HFF-Myc (cell line): ENCODE measurements at regions not wholly inside any gene's neighbourhood (a gene's known extent, or its start where the extent isn't known, plus 50 kb on each side); places are given as distances from the start of the nearest gene placed in this dataset.

ENCODE experiments used
- DNase-seq: peaks from one replicate; pipeline ENCODE4 v3.0.0-alpha.2; 2011; ENCODE audit warnings: low read depth; ENCODE audit errors: extremely low read depth
- H3K4me3 ChIP-seq: replicated peaks from 2 replicates; pipeline ENCODE4 v1.5.1; 2011; ENCODE audit warnings: low read depth, mild to moderate bottlenecking, control low read depth, low read length
- TF ChIP-seq, protein P1 (sequence below): IDR thresholded peaks from 2 replicates; pipeline ENCODE4 v1.5.1; 2012; ENCODE audit warnings: mild to moderate bottlenecking, low read depth, low read length, control low read depth; ENCODE audit errors: missing control alignments

DNA sequence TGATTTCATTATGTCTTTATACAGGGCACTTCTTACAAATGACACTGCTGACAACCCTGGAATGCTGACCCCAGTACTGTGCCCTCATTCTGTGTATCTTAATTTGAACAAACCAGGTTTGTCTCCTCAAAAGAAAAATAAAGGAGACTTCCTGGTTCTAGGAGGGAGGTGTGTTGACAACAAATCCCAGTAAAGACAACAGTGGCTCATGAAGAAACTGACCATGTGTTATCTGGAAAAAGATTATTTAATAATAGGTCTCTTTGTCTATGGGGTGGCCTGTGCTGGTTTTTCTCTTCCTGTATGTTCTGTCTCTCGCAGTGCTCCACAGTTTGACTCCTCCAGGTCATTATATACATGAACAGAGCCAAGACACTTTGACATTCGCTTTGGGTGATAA is 454.6 kb downstream of the LMO4 start:
- TF ChIP-seq, protein P1, sequence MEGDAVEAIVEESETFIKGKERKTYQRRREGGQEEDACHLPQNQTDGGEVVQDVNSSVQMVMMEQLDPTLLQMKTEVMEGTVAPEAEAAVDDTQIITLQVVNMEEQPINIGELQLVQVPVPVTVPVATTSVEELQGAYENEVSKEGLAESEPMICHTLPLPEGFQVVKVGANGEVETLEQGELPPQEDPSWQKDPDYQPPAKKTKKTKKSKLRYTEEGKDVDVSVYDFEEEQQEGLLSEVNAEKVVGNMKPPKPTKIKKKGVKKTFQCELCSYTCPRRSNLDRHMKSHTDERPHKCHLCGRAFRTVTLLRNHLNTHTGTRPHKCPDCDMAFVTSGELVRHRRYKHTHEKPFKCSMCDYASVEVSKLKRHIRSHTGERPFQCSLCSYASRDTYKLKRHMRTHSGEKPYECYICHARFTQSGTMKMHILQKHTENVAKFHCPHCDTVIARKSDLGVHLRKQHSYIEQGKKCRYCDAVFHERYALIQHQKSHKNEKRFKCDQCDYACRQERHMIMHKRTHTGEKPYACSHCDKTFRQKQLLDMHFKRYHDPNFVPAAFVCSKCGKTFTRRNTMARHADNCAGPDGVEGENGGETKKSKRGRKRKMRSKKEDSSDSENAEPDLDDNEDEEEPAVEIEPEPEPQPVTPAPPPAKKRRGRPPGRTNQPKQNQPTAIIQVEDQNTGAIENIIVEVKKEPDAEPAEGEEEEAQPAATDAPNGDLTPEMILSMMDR: no peak
- H3K4me3 ChIP-seq: no peak overlapping the region
- DNase-seq: no peak

DNA sequence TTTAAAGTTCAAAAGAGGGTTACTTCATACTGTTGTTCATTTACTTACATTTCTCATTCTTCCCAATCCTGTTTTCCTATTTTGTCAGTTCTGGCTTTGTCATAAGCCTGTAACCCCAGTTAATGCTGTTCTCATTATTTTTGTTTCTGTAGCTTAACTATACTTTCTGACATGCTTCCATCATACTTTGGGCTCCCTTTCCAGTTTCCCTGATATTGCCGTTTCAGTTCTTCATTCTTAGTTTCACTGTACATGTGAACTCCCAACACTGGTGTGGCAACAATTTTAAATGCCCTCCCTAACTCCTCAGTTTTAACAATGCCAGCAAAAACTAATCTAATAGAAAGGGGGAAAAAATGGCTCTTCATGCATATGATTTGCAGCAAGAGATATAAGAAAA is 456.7 kb downstream of the LMO4 start:
- TF ChIP-seq, protein P1: no peak
- DNase-seq: no peak
- no peak overlapping the region for H3K4me3 ChIP-seq

DNA sequence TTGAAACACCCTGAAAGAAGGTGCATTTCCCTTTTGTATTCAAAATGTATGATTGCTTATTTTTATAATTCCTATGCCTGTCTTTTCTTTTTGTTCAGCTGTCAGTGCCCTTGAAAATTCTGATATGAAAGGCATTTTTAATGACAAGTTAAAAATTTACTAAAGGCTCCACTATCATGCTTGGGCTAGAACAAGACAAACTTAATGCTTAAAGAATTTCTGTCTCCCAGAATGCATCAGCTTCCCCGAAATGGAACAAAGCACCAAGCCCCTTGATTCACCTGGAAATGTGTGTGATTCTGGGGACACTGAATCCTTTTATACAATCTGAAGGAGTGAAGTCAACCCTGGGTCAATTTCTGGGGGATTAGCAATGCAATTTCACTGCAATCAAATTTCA is 457.5 kb downstream of the LMO4 start:
- no peak overlapping the region for H3K4me3 ChIP-seq
- DNase-seq: no peak
- TF ChIP-seq, protein P1: no peak

DNA sequence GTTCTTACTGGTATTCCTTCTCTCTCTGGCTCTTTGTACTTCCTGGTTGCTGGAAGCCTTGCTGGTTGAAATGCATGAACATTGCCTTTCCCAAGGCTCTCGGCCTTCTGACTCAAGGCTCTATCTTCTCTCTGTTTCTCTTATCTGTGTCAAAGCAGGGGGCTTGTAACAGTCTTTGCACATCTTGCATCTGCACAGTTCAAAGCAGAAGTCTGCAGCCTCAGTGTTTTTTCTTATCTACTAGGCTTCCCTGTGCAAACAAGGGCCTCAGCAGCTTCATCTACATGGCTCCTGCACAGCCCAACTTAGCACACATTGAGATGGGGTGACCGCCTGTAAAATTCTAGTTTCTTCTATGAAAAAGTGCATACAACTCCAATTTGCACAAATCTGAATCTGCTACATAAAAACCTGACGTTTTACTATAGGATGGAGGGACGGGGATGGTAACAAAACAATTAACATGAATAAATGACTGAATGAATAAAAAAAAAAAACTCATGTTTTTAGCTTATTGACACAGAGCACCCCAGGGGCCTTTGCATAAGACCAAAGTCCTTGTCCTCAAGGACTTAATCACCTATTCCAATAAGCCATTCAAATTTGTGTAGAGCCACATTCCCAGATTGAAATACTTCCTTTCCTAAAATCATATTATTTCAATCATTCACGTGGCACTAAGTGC is 458.3 kb downstream of the LMO4 start:
- H3K4me3 ChIP-seq: no peak overlapping the region
- TF ChIP-seq, protein P1: no peak
- no peak for DNase-seq

DNA sequence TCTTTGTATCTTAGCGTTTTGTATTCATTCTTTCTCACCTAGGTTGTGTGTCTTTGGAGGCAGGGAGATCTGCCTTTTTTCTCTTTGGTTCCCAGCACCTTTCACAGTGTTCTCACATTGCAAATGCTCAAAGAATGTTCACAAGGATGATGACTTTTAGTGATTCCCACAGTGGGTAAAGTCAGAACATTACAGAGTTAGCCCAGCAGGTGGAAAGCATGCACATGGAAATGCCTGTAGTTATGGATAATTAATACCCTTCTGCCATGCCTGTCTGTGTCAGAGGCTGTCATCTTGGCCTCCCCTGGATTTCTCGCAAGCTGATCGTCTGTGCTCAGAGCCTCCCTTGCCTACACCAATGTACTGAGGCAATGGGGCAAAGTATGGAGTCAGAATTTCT is 458.9 kb downstream of the LMO4 start:
- no peak for DNase-seq
- TF ChIP-seq, protein P1: no peak

DNA sequence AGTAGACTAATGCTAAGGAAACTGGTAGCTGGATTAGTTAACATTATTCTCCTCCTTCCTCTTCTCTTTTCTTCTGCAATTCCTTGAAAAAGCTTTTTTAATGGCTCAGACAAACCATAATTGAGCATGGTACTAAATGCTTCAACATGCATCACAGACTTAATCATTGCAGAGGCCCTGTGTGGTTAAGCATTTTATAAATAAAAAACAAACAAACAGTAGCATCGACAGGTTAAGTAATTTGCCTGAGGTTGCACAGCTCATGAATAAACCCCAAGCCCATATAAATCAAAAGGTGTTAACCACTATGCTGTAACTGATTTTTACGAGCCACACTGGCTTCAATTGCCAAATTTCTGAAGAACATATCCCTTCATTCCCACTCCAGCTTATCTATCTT is 462.1 kb downstream of the LMO4 start:
- no peak for DNase-seq
- no peak overlapping the region for H3K4me3 ChIP-seq
- TF ChIP-seq, protein P1: no peak

More for the DNA sequence above, 458.9 kb downstream of the LMO4 start:
- no peak overlapping the region for H3K4me3 ChIP-seq
